Vagina (tissue), 2 donors: ENCODE measurements at regions not wholly inside any gene's neighbourhood (a gene's known extent, or its start where the extent isn't known, plus 50 kb on each side); places are given as distances from the start of the nearest gene placed in this dataset.

Source experiments
- DNase-seq, 2 donors: peaks; one replicate each; pipeline ENCODE4 v3.0.0-alpha.2; 2017; ENCODE audit errors: extremely low spot score in 2 of 2
- H3K27ac ChIP-seq: fragments of 200-600 bp; sonication (generic); one replicate; pipeline ENCODE4 v1.5.1; 2019
- H3K27me3 ChIP-seq: fragments of 200-600 bp; sonication (generic); one replicate; pipeline ENCODE4 v1.5.1; 2019
- H3K36me3 ChIP-seq, 2 donors: fragments of 200-600 bp; sonication (generic); one replicate each; pipeline ENCODE4 v1.5.1; 2017 to 2019
- H3K4me1 ChIP-seq: fragments of 200-600 bp; sonication (generic); one replicate; pipeline ENCODE4 v1.5.1; 2019
- H3K4me3 ChIP-seq, 2 donors: fragments of 200-600 bp; sonication (generic); 1 replicate in 1 of 2; 2 replicates in 1 of 2; pipeline ENCODE4 v1.5.1; 2016 to 2019
- H3K9me3 ChIP-seq: fragments of 200-600 bp; sonication (generic); one replicate; pipeline ENCODE4 v1.5.1; 2019
- POLR2A ChIP-seq, 2 donors: fragments of 450-650 bp; IDR thresholded peaks; one replicate each; pipeline ENCODE4 v1.6.1; 2017; ENCODE audit warnings: antibody characterized with exemption in 2 of 2, mild to moderate bottlenecking in 2 of 2, moderate library complexity in 2 of 2
- POLR2AphosphoS5 ChIP-seq, 2 donors: sonication (generic); formaldehyde crosslinking; IDR thresholded peaks; one replicate each; pipeline ENCODE4 v1.9.0; 2017; ENCODE audit warnings: antibody characterized with exemption in 2 of 2, mild to moderate bottlenecking in 2 of 2, low read depth in 1 of 2; ENCODE audit not compliant: insufficient read depth in 1 of 2
- intact Hi-C: fragments of 100-400 bp; cut with DNase I; formaldehyde crosslinking; loops from one replicate; pipeline ENCODE4 v1.15.1; 2023
- TF ChIP-seq, protein P1 (sequence below), 3 experiments: fragments of 450-650 bp in 2 of 3; fragments of 200-600 bp in 1 of 3; sonication (generic) in 1 of 3; IDR thresholded peaks; one replicate each; pipeline ENCODE4 v1.5.1; 2017 to 2019; ENCODE audit warnings: antibody characterized with exemption in 3 of 3, mild to moderate bottlenecking in 2 of 3, moderate library complexity in 2 of 3

DNA sequence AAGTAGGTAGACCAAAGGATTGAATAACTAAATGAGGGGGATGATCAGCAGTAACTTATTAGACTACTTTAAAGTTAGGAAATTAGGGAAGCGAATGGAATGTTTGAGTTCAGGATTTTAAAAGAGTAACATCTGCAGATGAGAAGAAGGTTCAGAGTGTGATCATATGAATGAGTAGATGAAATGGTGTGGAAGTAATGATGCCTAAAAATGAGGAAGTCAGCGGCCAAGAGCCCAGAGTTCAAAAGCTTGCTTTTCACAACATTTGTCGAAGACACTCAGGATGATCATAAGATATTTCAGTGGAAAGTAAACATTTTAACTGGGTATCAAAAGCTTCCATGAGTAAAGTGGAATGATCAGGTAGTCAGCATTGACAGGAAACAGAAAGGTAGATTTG is 299.4 kb downstream of the LRRIQ3 start:
- Histone ChIP-seq H3K4me1 (no peaks in the 10 kb centered on the region), H3K27ac (no peak overlapping the region), H3K4me3 (no peak overlapping the region), H3K27me3 (no peaks in the 10 kb centered on the region), H3K9me3 (no peaks in the 10 kb centered on the region), H3K36me3 (no peaks in the 10 kb centered on the region)
- no peak for DNase-seq
- TF ChIP-seq POLR2AphosphoS5 (IDR thresholded peaks at IDR 0.05; ENCODE audit: insufficient read depth in 1 of 2, low read depth in 1 of 2) = no peak
- TF ChIP-seq, protein P1, sequence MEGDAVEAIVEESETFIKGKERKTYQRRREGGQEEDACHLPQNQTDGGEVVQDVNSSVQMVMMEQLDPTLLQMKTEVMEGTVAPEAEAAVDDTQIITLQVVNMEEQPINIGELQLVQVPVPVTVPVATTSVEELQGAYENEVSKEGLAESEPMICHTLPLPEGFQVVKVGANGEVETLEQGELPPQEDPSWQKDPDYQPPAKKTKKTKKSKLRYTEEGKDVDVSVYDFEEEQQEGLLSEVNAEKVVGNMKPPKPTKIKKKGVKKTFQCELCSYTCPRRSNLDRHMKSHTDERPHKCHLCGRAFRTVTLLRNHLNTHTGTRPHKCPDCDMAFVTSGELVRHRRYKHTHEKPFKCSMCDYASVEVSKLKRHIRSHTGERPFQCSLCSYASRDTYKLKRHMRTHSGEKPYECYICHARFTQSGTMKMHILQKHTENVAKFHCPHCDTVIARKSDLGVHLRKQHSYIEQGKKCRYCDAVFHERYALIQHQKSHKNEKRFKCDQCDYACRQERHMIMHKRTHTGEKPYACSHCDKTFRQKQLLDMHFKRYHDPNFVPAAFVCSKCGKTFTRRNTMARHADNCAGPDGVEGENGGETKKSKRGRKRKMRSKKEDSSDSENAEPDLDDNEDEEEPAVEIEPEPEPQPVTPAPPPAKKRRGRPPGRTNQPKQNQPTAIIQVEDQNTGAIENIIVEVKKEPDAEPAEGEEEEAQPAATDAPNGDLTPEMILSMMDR (IDR thresholded peaks at IDR 0.05) = no peak
- no peak for TF ChIP-seq POLR2A (IDR thresholded peaks at IDR 0.05)
- intact Hi-C loops = no loop called here

GRCh38 chr1:73887412-73887811 is 310.6 kb downstream of the LRRIQ3 start:
- intact Hi-C loops = no loop called here
- no peak for TF ChIP-seq POLR2AphosphoS5 (IDR thresholded peaks at IDR 0.05; ENCODE audit: insufficient read depth in 1 of 2, low read depth in 1 of 2)
- TF ChIP-seq, protein P1 (IDR thresholded peaks at IDR 0.05) = no peak
- TF ChIP-seq POLR2A (IDR thresholded peaks at IDR 0.05) = no peak

GRCh38 chr1:73886716-73887115 is 311.3 kb downstream of the LRRIQ3 start:
- Histone ChIP-seq H3K4me1 (no peaks in the 10 kb centered on the region), H3K27ac (no peak overlapping the region), H3K36me3 (no peaks in the 10 kb centered on the region), H3K4me3 (no peak overlapping the region), H3K9me3 (no peaks in the 10 kb centered on the region), H3K27me3 (no peaks in the 10 kb centered on the region)
- intact Hi-C loops = no loop called here
- no peak for DNase-seq
- TF ChIP-seq, protein P1 (IDR thresholded peaks at IDR 0.05) = no peak
- no peak for TF ChIP-seq POLR2A (IDR thresholded peaks at IDR 0.05)
- TF ChIP-seq POLR2AphosphoS5 (IDR thresholded peaks at IDR 0.05; ENCODE audit: insufficient read depth in 1 of 2, low read depth in 1 of 2) = no peak

More at GRCh38 chr1:73887412-73887811, 310.6 kb downstream of the LRRIQ3 start:
- no peaks in the 10 kb centered on the region for H3K9me3 ChIP-seq
- no peaks in the 10 kb centered on the region for H3K27me3 ChIP-seq
- no peak for DNase-seq
- H3K4me1 ChIP-seq = no peaks in the 10 kb centered on the region
- H3K27ac ChIP-seq = no peak overlapping the region
- no peaks in the 10 kb centered on the region for H3K36me3 ChIP-seq
- H3K4me3 ChIP-seq = no peak overlapping the region

DNA sequence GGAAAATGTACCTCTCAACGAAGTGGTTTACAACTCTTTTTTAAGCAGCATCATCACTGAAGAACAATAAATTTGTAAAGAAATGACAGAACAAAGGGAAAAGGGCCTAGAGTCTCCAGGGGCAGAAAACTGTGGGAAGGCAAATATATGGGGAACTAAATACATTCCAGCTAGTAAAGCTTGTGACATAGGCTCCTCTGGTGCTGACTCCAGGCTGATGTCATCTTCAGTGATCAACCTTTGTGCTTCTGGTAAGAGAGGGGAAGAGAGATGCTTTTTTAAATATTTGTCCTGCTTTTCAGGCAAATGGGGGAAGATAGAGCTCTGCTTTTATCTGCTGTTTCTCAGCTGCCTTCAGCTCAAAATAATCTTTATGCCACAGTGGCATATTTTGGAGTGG is 323.2 kb downstream of the LRRIQ3 start:
- Histone ChIP-seq H3K4me1 (no peaks in the 10 kb centered on the region), H3K36me3 (no peaks in the 10 kb centered on the region), H3K9me3 (no peaks in the 10 kb centered on the region), H3K27me3 (no peaks in the 10 kb centered on the region), H3K27ac (no peak overlapping the region), H3K4me3 (no peak overlapping the region)
- TF ChIP-seq, protein P1 (IDR thresholded peaks at IDR 0.05) = no peak
- no peak for TF ChIP-seq POLR2A (IDR thresholded peaks at IDR 0.05)
- no peak for TF ChIP-seq POLR2AphosphoS5 (IDR thresholded peaks at IDR 0.05; ENCODE audit: insufficient read depth in 1 of 2, low read depth in 1 of 2)
- intact Hi-C loops = no loop called here
- no peak for DNase-seq

GRCh38 chr1:73868810-73869336 is 329.1 kb downstream of the LRRIQ3 start:
- intact Hi-C loops = no loop called here
- H3K36me3 ChIP-seq = no peaks in the 10 kb centered on the region
- no peaks in the 10 kb centered on the region for H3K4me1 ChIP-seq
- H3K27ac ChIP-seq = no peak overlapping the region
- no peak overlapping the region for H3K4me3 ChIP-seq
- no peak for DNase-seq
- H3K9me3 ChIP-seq = no peaks in the 10 kb centered on the region
- TF ChIP-seq, protein P1 (IDR thresholded peaks at IDR 0.05) = no peak
- no peak for TF ChIP-seq POLR2AphosphoS5 (IDR thresholded peaks at IDR 0.05; ENCODE audit: insufficient read depth in 1 of 2, low read depth in 1 of 2)
- no peak for TF ChIP-seq POLR2A (IDR thresholded peaks at IDR 0.05)
- H3K27me3 ChIP-seq = no peaks in the 10 kb centered on the region
